Omental fat pad (tissue), 3 donors: ENCODE measurements at regions not wholly inside any gene's neighbourhood (a gene's known extent, or its start where the extent isn't known, plus 50 kb on each side); places are given as distances from the start of the nearest gene placed in this dataset.

ENCODE experiments used
- ATAC-seq: fragments of 150-250 bp; one replicate; pipeline ENCODE4 v1.9.1; 2016; ENCODE audit warnings: mild to moderate bottlenecking, moderate library complexity; ENCODE audit not compliant: low FRiP score
- DNase-seq: peaks from one replicate; pipeline ENCODE4 v3.0.0-alpha.2; 2019; ENCODE audit warnings: low spot score
- TF ChIP-seq, protein P1 (sequence below), 3 donors: fragments of 450-650 bp; IDR thresholded peaks; one replicate each; pipeline ENCODE4 v1.5.1; 2016 to 2017; ENCODE audit warnings: antibody characterized with exemption in 3 of 3, mild to moderate bottlenecking in 3 of 3, moderate library complexity in 2 of 3

DNA sequence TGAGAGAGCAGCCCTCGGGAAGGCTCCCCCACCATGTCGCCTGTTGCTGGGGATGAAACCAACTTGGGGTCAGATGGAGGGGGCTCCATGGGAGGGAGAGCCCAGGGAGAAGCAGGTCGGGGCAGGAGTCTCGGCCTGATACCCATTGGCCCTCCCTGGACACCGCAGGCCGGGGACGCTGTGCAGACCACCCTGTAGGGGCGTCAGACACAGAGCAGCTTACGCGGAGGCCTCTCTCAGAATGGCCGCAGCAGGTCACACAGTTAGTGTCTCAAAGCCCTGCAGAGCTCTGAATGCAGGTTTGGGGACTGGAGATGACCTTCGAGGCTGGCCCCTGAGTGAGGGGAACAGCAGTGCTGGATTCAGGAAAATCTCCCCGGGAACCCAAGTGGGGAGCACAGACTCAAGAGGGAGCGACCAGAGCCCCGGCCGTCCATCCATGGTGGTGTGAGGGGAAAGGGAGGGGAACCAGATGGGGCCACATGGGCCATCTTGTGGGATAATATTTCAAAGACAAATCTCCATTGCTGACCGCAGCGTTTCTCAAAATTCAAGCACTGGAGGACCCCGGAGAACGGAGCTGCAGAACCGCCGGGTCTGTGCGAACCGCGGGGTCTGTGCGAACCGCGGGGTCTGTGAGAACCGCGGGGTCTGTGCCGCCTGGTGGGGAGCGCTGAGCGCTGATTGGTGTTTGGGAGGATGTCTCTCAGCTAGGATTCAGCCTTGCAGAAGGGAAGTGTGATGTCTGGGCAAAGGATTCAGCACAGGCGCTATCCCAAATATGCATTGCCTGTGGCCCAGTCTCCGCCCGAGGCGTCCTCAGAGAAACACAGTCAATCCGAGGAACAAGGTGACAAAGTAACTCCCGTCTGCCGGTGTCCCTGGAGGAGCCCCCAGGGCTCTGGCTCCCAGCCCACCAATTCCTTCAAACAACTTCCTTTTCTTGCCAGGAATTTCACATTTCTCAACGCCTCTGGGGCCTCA lies 324.4 kb upstream of the RTL1 start:
- ATAC-seq: no peak
- TF ChIP-seq, protein P1, sequence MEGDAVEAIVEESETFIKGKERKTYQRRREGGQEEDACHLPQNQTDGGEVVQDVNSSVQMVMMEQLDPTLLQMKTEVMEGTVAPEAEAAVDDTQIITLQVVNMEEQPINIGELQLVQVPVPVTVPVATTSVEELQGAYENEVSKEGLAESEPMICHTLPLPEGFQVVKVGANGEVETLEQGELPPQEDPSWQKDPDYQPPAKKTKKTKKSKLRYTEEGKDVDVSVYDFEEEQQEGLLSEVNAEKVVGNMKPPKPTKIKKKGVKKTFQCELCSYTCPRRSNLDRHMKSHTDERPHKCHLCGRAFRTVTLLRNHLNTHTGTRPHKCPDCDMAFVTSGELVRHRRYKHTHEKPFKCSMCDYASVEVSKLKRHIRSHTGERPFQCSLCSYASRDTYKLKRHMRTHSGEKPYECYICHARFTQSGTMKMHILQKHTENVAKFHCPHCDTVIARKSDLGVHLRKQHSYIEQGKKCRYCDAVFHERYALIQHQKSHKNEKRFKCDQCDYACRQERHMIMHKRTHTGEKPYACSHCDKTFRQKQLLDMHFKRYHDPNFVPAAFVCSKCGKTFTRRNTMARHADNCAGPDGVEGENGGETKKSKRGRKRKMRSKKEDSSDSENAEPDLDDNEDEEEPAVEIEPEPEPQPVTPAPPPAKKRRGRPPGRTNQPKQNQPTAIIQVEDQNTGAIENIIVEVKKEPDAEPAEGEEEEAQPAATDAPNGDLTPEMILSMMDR (IDR thresholded peaks at IDR 0.05): no peak
- DNase-seq: no peak

DNA sequence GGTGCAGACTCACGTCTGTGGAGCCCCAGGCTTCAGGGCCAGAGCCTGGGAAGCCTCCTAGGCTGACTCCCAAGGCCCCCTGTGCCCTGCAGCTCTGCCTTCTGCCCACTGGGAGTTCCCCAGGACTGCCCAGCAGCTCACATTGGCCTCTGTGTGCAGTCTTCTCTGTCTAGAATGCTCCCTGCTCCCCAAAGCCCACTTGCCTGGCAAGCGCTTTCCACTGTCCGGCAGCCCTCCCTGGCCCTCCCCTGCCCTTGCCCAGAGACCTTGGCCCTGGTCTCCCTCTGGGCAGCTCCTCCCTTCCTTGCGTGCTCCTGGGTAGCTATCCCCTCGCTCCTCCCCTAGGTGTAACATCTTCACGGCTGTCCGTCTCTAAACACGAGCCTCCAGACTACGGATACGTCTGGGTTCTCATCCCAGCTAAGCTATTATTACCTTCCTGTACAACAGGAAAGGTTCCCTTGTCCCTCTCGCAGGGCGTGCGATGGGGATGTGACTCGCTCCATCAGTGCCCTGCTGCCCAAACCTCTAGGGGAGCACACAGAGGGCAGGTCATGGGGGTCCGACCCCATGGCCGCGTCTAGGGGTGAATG lies 325.5 kb upstream of the RTL1 start:
- ATAC-seq (no peak), DNase-seq (no peak)
- TF ChIP-seq, protein P1 (IDR thresholded peaks at IDR 0.05): no peak

DNA sequence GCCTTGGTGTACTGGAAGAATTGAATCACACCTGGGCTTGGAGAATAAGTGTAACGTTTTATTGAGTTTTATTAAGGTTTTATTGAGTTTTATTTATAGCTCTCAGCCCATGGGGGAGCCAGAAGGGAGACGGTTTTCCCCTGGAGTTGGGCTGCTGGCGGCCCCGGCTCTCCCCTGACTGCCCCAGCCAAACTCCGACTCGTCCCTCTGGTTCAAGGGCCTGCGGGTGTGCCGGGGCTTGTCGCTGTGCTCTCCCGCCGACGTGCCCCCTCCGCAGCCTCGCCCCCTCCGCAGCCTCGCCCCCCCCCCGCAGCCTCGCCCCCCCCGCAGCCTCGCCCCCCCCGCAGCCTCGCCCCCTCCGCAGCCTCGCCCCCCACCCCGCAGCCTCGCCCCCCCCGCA lies 326.1 kb upstream of the RTL1 start:
- DNase-seq (no peak), ATAC-seq (no peak)
- TF ChIP-seq, protein P1 (IDR thresholded peaks at IDR 0.05): no peak

DNA sequence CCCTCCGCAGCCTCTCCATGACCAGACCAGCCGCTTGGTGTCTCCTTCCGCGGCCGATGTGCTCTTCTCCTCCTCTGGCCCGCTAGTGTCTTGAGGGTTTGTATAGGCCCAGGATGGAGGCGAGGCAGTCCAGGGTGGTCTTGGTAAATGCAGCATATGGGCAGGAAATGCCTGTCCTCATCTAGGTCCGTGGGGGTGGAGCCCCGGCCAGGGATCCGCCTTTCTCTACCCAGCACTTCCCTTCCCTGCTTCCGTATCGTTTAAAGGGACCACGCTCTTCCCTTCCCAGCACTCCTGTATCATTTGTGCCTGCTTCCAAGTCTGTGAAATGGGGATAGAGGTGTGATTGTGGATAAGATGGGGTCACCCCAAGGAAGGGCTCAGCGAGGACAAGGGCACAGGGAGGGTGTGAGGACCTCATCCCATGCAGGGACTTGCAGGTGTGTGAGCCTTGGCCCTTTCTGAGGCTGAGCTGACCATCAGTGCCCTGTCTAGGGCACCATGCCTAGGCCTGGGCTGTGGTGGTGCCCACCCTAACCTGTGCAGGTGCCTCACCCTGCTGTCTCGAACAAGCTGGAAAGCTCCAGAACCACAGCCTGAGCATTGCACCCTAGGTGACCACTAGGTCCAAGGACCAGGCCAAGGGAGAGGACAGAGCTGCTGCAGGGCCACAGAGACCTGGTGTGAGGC lies 326.8 kb upstream of the RTL1 start:
- no peak for DNase-seq

DNA sequence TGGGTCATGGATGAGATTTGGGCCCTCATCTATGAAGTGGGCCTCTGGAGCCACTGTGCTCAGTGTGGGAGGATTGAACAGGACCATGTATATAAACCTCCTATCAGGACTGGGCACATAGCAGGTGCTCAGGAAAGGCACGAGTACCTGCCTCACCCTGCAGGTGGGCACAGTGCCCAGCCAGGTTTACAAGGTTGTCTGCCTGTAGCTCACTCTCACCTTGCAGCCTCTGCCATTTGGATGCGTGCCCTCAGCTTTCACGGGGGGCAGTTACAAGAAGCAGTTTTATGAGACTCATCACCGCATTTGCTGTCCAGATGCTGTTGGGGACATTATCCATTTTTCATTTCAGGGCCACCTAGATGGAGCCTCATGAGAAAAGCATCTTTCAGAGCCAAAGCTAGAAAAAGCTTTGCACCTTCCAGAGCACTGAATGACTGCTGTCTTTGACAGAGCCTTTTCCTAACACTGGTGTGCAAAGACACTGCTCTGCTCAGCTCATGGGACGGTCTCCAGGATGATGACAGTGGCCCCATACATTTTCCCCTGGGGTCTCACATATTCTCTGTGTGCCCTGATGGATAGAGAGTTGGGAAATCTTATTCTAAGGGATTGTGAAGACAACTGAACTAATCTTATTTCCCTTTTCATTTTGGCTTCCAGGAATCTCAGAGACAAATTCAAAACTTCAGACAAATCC lies 327.5 kb upstream of the RTL1 start:
- no peak for ATAC-seq
- TF ChIP-seq, protein P1 (IDR thresholded peaks at IDR 0.05): no peak
- DNase-seq: peak; percentile 8

More for the DNA sequence above, 326.8 kb upstream of the RTL1 start:
- ATAC-seq: no peak
- TF ChIP-seq, protein P1 (IDR thresholded peaks at IDR 0.05): no peak

DNA sequence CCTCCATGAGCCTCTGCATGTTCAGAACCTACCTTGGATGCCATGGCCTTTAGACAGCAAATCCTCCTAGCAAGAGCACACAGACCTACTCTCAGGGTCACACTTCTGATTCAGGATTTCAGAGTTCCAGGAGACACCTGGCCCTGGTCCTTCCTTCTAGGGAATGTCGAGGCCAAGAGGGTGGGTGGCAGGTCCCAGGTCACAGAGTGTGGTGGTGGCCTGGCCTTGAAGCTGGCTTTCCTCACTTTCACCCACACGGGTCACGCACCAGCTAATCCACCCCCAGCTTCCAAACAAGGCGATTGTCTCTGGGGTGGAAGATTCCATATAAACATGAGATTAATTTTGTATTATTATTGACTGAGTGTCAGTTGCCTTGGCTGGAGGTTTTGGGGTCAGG lies 328.3 kb upstream of the RTL1 start:
- peak; percentile 14 for DNase-seq
- TF ChIP-seq, protein P1 (IDR thresholded peaks at IDR 0.05): no peak
- ATAC-seq: no peak
